Skin epidermis (tissue), 12 donors: ENCODE measurements at regions not wholly inside any gene's neighbourhood (a gene's known extent, or its start where the extent isn't known, plus 50 kb on each side); places are given as distances from the start of the nearest gene placed in this dataset.

ENCODE experiments used
- H3K27ac ChIP-seq, 21 experiments: fragments of 200-600 bp; sonication (generic) in 11 of 21; one replicate each; pipeline ENCODE4 v1.5.0; 2020; ENCODE audit warnings: mild to moderate bottlenecking in 3 of 21, inconsistent platforms in 2 of 21, moderate library complexity in 2 of 21
- H3K4me3 ChIP-seq, 7 experiments: fragments of 200-600 bp; sonication (generic) in 2 of 7; one replicate each; pipeline ENCODE4 v1.5.0; 2020; ENCODE audit warnings: inconsistent platforms in 2 of 7, mild to moderate bottlenecking in 2 of 7, moderate library complexity in 1 of 7

- H3K4me3 ChIP-seq = no peak overlapping the region
- no peak overlapping the region for H3K27ac ChIP-seq
These were observed 349.4 kb upstream of the DCBLD2 start for GRCh38 chr3:99250821-99251355.

- no peak overlapping the region for H3K27ac ChIP-seq
- H3K4me3 ChIP-seq = no peak overlapping the region
These were observed 348.8 kb upstream of the DCBLD2 start for GRCh38 chr3:99250272-99250671.

- H3K4me3 ChIP-seq = no peak overlapping the region
- H3K27ac ChIP-seq = no peak overlapping the region
These were observed 348.1 kb upstream of the DCBLD2 start for GRCh38 chr3:99249627-99250026.

GRCh38 chr3:99248913-99249312 is 347.4 kb upstream of the DCBLD2 start:
- no peak overlapping the region for H3K27ac ChIP-seq
- H3K4me3 ChIP-seq = no peak overlapping the region

GRCh38 chr3:99248130-99248529 is 346.6 kb upstream of the DCBLD2 start:
- Histone ChIP-seq H3K27ac (no peak overlapping the region), H3K4me3 (no peak overlapping the region)

- no peak overlapping the region for H3K27ac ChIP-seq
- no peak overlapping the region for H3K4me3 ChIP-seq
These were observed 344.6 kb upstream of the DCBLD2 start for GRCh38 chr3:99246010-99246654.

GRCh38 chr3:99242271-99242670 is 340.8 kb upstream of the DCBLD2 start:
- no peak overlapping the region for H3K4me3 ChIP-seq
- no peak overlapping the region for H3K27ac ChIP-seq

- H3K4me3 ChIP-seq = no peak overlapping the region
- H3K27ac ChIP-seq = no peak overlapping the region
These were observed 339.2 kb upstream of the DCBLD2 start for GRCh38 chr3:99240700-99241099.

GRCh38 chr3:99236576-99236975 is 335.1 kb upstream of the DCBLD2 start:
- Histone ChIP-seq H3K4me3 (no peak overlapping the region), H3K27ac (no peak overlapping the region)

- Histone ChIP-seq H3K4me3 (no peak overlapping the region), H3K27ac (no peak overlapping the region)
These were observed 331.2 kb upstream of the DCBLD2 start for GRCh38 chr3:99232696-99233095.

- Histone ChIP-seq H3K4me3 (no peak overlapping the region), H3K27ac (no peak overlapping the region)
These were observed 317.0 kb upstream of the DCBLD2 start for GRCh38 chr3:99218468-99218867.

- H3K4me3 ChIP-seq = no peak overlapping the region
- H3K27ac ChIP-seq = no peak overlapping the region
These were observed 311.5 kb upstream of the DCBLD2 start for GRCh38 chr3:99212969-99213368.

- H3K27ac ChIP-seq = no peak overlapping the region
- H3K4me3 ChIP-seq = no peak overlapping the region
These were observed 309.8 kb upstream of the DCBLD2 start for GRCh38 chr3:99211309-99211708.

GRCh38 chr3:99199021-99199420 is 297.5 kb upstream of the DCBLD2 start:
- H3K27ac ChIP-seq = no peak overlapping the region

GRCh38 chr3:99191186-99191585 is 289.7 kb upstream of the DCBLD2 start:
- H3K27ac ChIP-seq = no peak overlapping the region
- H3K4me3 ChIP-seq = no peak overlapping the region

More at GRCh38 chr3:99199021-99199420, 297.5 kb upstream of the DCBLD2 start:
- H3K4me3 ChIP-seq = no peak overlapping the region

GRCh38 chr3:99188936-99189335 is 287.4 kb upstream of the DCBLD2 start:
- Histone ChIP-seq H3K4me3 (no peak overlapping the region), H3K27ac (no peak overlapping the region)

- H3K4me3 ChIP-seq = no peak overlapping the region
- H3K27ac ChIP-seq = no peak overlapping the region
These were observed 284.5 kb upstream of the DCBLD2 start for GRCh38 chr3:99186016-99186415.

- Histone ChIP-seq H3K4me3 (no peak overlapping the region), H3K27ac (no peak overlapping the region)
These were observed 274.9 kb upstream of the DCBLD2 start for GRCh38 chr3:99176169-99176964.

- Histone ChIP-seq H3K4me3 (no peak overlapping the region), H3K27ac (no peak overlapping the region)
These were observed 273.8 kb upstream of the DCBLD2 start for GRCh38 chr3:99175276-99175812.

- Histone ChIP-seq H3K27ac (no peak overlapping the region), H3K4me3 (no peak overlapping the region)
These were observed 271.5 kb upstream of the DCBLD2 start for GRCh38 chr3:99172736-99173657.
